ENCODE measurements at regions not wholly inside any gene's neighbourhood (a gene's known extent, or its start where the extent isn't known, plus 50 kb on each side); places are given as distances from the start of the nearest gene placed in this dataset.

- no peak overlapping the region for H3K9ac ChIP-seq (ENCODE audit: low read depth, low read length, poor library complexity, severe bottlenecking)
- no peak overlapping the region for H2AFZ ChIP-seq (ENCODE audit: low read length)
- H3K9me2 ChIP-seq (replicated peaks; ENCODE audit: low read depth, low read length) = no peaks in the 10 kb centered on the region
- H3K4me1 ChIP-seq (ENCODE audit: insufficient read depth, low read length, poor library complexity, severe bottlenecking) = no peaks in the 10 kb centered on the region
- H4K20me1 ChIP-seq (ENCODE audit: insufficient read depth, low read length, poor library complexity, severe bottlenecking) = no peaks in the 10 kb centered on the region
- no peaks in the 10 kb centered on the region for H3K27me3 ChIP-seq (ENCODE audit: insufficient read depth, low read length, poor library complexity, severe bottlenecking)
- no peak for TF ChIP-seq EZH2phosphoT487 (IDR thresholded peaks at IDR 0.05; ENCODE audit: borderline replicate concordance)
- no peak for TF ChIP-seq CTCF (conservative IDR thresholded peaks at IDR 0.05; ENCODE audit: low read length)
- H3K9me3 ChIP-seq (ENCODE audit: insufficient read depth, low read depth, low read length) = peaks cover 3% of the 10 kb centered on the region; the same call in 1 of the 2 replicates
- no peaks in the 10 kb centered on the region for H3K36me3 ChIP-seq (ENCODE audit: insufficient read depth, low read length)
- H3F3A ChIP-seq (ENCODE audit: low read depth) = no peaks in the 10 kb centered on the region
- H3K79me2 ChIP-seq (ENCODE audit: insufficient read depth, low read length) = no peaks in the 10 kb centered on the region
- no peak overlapping the region for H3K4me2 ChIP-seq (ENCODE audit: low read depth, low read length, poor library complexity, severe bottlenecking)
- no peak overlapping the region for H3K4me3 ChIP-seq (ENCODE audit: low read length, poor library complexity, severe bottlenecking)
These were observed 271.0 kb downstream of the MYCN start for GRCh38 chr2:16211341-16211740.

GRCh38 chr2:16210841-16211240 is 270.5 kb downstream of the MYCN start:
- no peaks in the 10 kb centered on the region for H3K27me3 ChIP-seq (ENCODE audit: insufficient read depth, low read length, poor library complexity, severe bottlenecking)
- peaks cover 3% of the 10 kb centered on the region; the same call in 1 of the 2 replicates for H3K9me3 ChIP-seq (ENCODE audit: insufficient read depth, low read depth, low read length)
- no peak overlapping the region for H3K9ac ChIP-seq (ENCODE audit: low read depth, low read length, poor library complexity, severe bottlenecking)
- no peaks in the 10 kb centered on the region for H4K20me1 ChIP-seq (ENCODE audit: insufficient read depth, low read length, poor library complexity, severe bottlenecking)
- H3K9me2 ChIP-seq (replicated peaks; ENCODE audit: low read depth, low read length) = no peaks in the 10 kb centered on the region
- no peak overlapping the region for H3K4me2 ChIP-seq (ENCODE audit: low read depth, low read length, poor library complexity, severe bottlenecking)
- TF ChIP-seq EZH2phosphoT487 (IDR thresholded peaks at IDR 0.05; ENCODE audit: borderline replicate concordance) (no peak), CTCF (conservative IDR thresholded peaks at IDR 0.05; ENCODE audit: low read length) (no peak)
- no peaks in the 10 kb centered on the region for H3F3A ChIP-seq (ENCODE audit: low read depth)
- no peaks in the 10 kb centered on the region for H3K79me2 ChIP-seq (ENCODE audit: insufficient read depth, low read length)
- no peak overlapping the region for H3K4me3 ChIP-seq (ENCODE audit: low read length, poor library complexity, severe bottlenecking)
- no peaks in the 10 kb centered on the region for H3K36me3 ChIP-seq (ENCODE audit: insufficient read depth, low read length)
- H2AFZ ChIP-seq (ENCODE audit: low read length) = no peak overlapping the region
- no peaks in the 10 kb centered on the region for H3K4me1 ChIP-seq (ENCODE audit: insufficient read depth, low read length, poor library complexity, severe bottlenecking)

GRCh38 chr2:16209799-16210198 is 269.4 kb downstream of the MYCN start:
- Histone ChIP-seq H3K9ac (ENCODE audit: low read depth, low read length, poor library complexity, severe bottlenecking) (no peak overlapping the region), H3K36me3 (ENCODE audit: insufficient read depth, low read length) (no peaks in the 10 kb centered on the region), H3K9me3 (ENCODE audit: insufficient read depth, low read depth, low read length) (peaks cover 3% of the 10 kb centered on the region; the same call in 1 of the 2 replicates), H3K9me2 (replicated peaks; ENCODE audit: low read depth, low read length) (no peaks in the 10 kb centered on the region), H3K79me2 (ENCODE audit: insufficient read depth, low read length) (no peaks in the 10 kb centered on the region), H4K20me1 (ENCODE audit: insufficient read depth, low read length, poor library complexity, severe bottlenecking) (no peaks in the 10 kb centered on the region), H3K4me3 (ENCODE audit: low read length, poor library complexity, severe bottlenecking) (no peak overlapping the region), H2AFZ (ENCODE audit: low read length) (no peak overlapping the region), H3K4me2 (ENCODE audit: low read depth, low read length, poor library complexity, severe bottlenecking) (no peak overlapping the region), H3F3A (ENCODE audit: low read depth) (no peaks in the 10 kb centered on the region), H3K27me3 (ENCODE audit: insufficient read depth, low read length, poor library complexity, severe bottlenecking) (no peaks in the 10 kb centered on the region), H3K4me1 (ENCODE audit: insufficient read depth, low read length, poor library complexity, severe bottlenecking) (no peaks in the 10 kb centered on the region)
- TF ChIP-seq EZH2phosphoT487 (IDR thresholded peaks at IDR 0.05; ENCODE audit: borderline replicate concordance) (no peak), CTCF (conservative IDR thresholded peaks at IDR 0.05; ENCODE audit: low read length) (no peak)
